T47D (cell line): ENCODE measurements at regions not wholly inside any gene's neighbourhood (a gene's known extent, or its start where the extent isn't known, plus 50 kb on each side); places are given as distances from the start of the nearest gene placed in this dataset.

ENCODE experiments used
- DNase-seq, 2 experiments: peaks; one replicate each; pipeline versions ENCODE4 v3.0.0 to v3.0.0-alpha.2; 2011 to 2012; ENCODE audit warnings: low read depth in 1 of 2, low spot score in 1 of 2
- JUND ChIP-seq: IDR thresholded peaks from 2 replicates; pipeline ENCODE4 v1.6.1; 2012; ENCODE audit warnings: low read depth
- in situ Hi-C: cut with HindIII; loops from 2 replicates; pipeline ENCODE4 v1.10.0; 2016; ENCODE audit warnings: low sequenced_read_pairs, low pct_unique_long_range_greater_than_20kb

- in situ Hi-C loops, result no loop called here
- peak in 1 of 2 experiments; percentile 0 for DNase-seq
- no peak for TF ChIP-seq JUND
These were observed 135.0 kb upstream of the KL start for GRCh38 chr13:32881074-32881776.

- no peak for TF ChIP-seq JUND
- in situ Hi-C loops, result no loop called here
- peak; percentile 5 to 56 for DNase-seq
These were observed 134.5 kb upstream of the KL start for GRCh38 chr13:32881777-32882145.

- in situ Hi-C loops, result no loop called here
- no peak for DNase-seq
- TF ChIP-seq JUND, result no peak
These were observed 133.5 kb upstream of the KL start for GRCh38 chr13:32882691-32883090.

- TF ChIP-seq JUND, result no peak
- no peak for DNase-seq
- in situ Hi-C loops, result no loop called here
These were observed 132.7 kb upstream of the KL start for GRCh38 chr13:32883474-32883873.

- DNase-seq, result no peak
- TF ChIP-seq JUND, result no peak
- in situ Hi-C loops, result no loop called here
These were observed 128.6 kb upstream of the KL start for GRCh38 chr13:32887617-32888016.

- in situ Hi-C loops, result no loop called here
- no peak for DNase-seq
- TF ChIP-seq JUND, result no peak
These were observed 126.1 kb upstream of the KL start for GRCh38 chr13:32889986-32890565.

GRCh38 chr13:32893176-32893575 lies 123.0 kb upstream of the KL start:
- in situ Hi-C loops, result no loop called here
- no peak for DNase-seq

GRCh38 chr13:32894589-32895001 lies 121.6 kb upstream of the KL start:
- TF ChIP-seq JUND, result no peak
- in situ Hi-C loops, result no loop called here
- DNase-seq, result no peak

More at GRCh38 chr13:32893176-32893575, 123.0 kb upstream of the KL start:
- no peak for TF ChIP-seq JUND

- in situ Hi-C loops, result no loop called here
- no peak for TF ChIP-seq JUND
These were observed 120.9 kb upstream of the KL start for GRCh38 chr13:32895296-32895695.

GRCh38 chr13:32897296-32897695 lies 118.9 kb upstream of the KL start:
- in situ Hi-C loops, result no loop called here
- no peak for DNase-seq
- no peak for TF ChIP-seq JUND

More at GRCh38 chr13:32895296-32895695, 120.9 kb upstream of the KL start:
- no peak for DNase-seq

- in situ Hi-C loops, result no loop called here
- TF ChIP-seq JUND, result no peak
- DNase-seq, result no peak
These were observed 114.0 kb upstream of the KL start for GRCh38 chr13:32902029-32902780.

- in situ Hi-C loops, result no loop called here
- TF ChIP-seq JUND, result no peak
- DNase-seq, result peak in 1 of 2 experiments; percentile 19
These were observed 113.3 kb upstream of the KL start for GRCh38 chr13:32902874-32903273.

- in situ Hi-C loops, result no loop called here
- TF ChIP-seq JUND, result no peak
- DNase-seq, result no peak
These were observed 112.5 kb upstream of the KL start for GRCh38 chr13:32903720-32904119.

GRCh38 chr13:32904266-32904665 lies 112.0 kb upstream of the KL start:
- no peak for TF ChIP-seq JUND
- no peak for DNase-seq
- in situ Hi-C loops, result no loop called here
